ENCODE measurements at regions not wholly inside any gene's neighbourhood (a gene's known extent, or its start where the extent isn't known, plus 50 kb on each side); places are given as distances from the start of the nearest gene placed in this dataset.

DNA sequence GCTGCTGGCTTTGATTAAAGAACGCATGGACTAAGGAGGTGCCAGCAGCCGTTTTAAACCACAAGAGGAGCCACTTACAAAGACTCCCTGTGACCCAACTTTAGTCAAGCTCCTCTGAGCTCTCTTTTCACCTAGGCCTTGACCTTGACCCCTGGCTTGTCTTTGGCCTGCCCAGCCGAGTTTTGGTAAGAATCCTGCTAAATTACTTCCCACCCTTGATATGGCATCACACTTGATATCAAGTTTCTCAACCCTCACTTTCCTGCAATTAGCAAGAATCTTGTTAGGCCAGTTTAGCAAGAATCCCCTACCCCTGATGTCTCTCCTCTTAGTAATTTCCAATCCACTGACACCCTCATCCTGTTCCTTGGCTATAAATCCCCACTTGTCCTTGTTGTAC is 232.8 kb upstream of the SALL1 start:
- H3K27me3 ChIP-seq, result no peaks in the 10 kb centered on the region
- H3K4me1 ChIP-seq (ENCODE audit: control insufficient read depth in 1 of 2, insufficient read depth in 1 of 2, low read depth in 1 of 2, low read length in 1 of 2), result no peaks in the 10 kb centered on the region
- H3K9me3 ChIP-seq, result no peaks in the 10 kb centered on the region
- TF ChIP-seq, protein P1, sequence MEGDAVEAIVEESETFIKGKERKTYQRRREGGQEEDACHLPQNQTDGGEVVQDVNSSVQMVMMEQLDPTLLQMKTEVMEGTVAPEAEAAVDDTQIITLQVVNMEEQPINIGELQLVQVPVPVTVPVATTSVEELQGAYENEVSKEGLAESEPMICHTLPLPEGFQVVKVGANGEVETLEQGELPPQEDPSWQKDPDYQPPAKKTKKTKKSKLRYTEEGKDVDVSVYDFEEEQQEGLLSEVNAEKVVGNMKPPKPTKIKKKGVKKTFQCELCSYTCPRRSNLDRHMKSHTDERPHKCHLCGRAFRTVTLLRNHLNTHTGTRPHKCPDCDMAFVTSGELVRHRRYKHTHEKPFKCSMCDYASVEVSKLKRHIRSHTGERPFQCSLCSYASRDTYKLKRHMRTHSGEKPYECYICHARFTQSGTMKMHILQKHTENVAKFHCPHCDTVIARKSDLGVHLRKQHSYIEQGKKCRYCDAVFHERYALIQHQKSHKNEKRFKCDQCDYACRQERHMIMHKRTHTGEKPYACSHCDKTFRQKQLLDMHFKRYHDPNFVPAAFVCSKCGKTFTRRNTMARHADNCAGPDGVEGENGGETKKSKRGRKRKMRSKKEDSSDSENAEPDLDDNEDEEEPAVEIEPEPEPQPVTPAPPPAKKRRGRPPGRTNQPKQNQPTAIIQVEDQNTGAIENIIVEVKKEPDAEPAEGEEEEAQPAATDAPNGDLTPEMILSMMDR (IDR thresholded peaks at IDR 0.05), result no peak
- no peak overlapping the region for H3K27ac ChIP-seq
- H3K36me3 ChIP-seq, result no peaks in the 10 kb centered on the region
- no peak overlapping the region for H3K4me3 ChIP-seq (ENCODE audit: low read depth in 1 of 2, low read length in 1 of 2)

DNA sequence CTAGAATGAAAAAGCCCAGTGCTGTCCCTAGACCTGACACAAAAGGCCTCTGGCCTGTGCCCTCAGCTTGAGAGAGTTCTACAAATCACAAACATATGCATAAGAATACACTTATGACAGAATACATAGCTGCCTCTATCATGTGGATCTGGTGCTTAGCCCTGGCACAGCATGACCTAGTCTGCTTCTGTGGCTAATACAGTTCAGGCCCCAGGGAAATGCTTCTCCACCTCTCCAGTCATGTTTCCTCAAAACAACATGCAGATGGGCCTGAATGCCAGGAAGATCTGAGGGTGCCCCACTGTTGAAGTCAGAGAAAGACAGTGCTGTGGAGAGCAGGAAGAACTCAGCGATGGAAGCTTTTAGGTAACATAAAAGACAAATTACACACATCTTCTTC is 231.9 kb upstream of the SALL1 start:
- no peaks in the 10 kb centered on the region for H3K9me3 ChIP-seq
- TF ChIP-seq, protein P1 (IDR thresholded peaks at IDR 0.05), result no peak

DNA sequence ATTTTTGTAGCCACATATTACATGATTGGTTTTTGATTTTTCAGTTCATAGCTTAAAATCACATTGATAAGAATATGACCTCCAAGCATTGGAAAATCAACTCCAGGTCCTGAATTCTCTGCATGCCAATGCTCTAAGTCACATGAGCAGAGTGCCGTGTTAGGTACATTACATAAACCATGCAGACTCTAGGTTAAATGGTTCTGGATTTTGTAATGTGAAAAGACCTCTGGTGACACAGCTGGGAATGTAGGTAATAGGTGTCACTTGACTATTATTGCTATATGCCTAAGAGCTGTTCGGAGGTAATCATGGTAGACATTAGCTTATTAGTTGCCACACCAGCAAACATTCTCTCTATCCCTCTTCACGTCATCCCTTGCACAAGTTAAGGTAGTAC is 231.1 kb upstream of the SALL1 start:
- H3K36me3 ChIP-seq, result no peaks in the 10 kb centered on the region
- no peaks in the 10 kb centered on the region for H3K4me1 ChIP-seq (ENCODE audit: control insufficient read depth in 1 of 2, insufficient read depth in 1 of 2, low read depth in 1 of 2, low read length in 1 of 2)
- TF ChIP-seq, protein P1 (IDR thresholded peaks at IDR 0.05), result no peak
- H3K27ac ChIP-seq, result no peak overlapping the region
- no peaks in the 10 kb centered on the region for H3K9me3 ChIP-seq
- H3K4me3 ChIP-seq (ENCODE audit: low read depth in 1 of 2, low read length in 1 of 2), result no peak overlapping the region
- no peaks in the 10 kb centered on the region for H3K27me3 ChIP-seq

More for the DNA sequence above, 231.9 kb upstream of the SALL1 start:
- no peak overlapping the region for H3K4me3 ChIP-seq (ENCODE audit: low read depth in 1 of 2, low read length in 1 of 2)
- H3K27ac ChIP-seq, result no peak overlapping the region
- H3K4me1 ChIP-seq (ENCODE audit: control insufficient read depth in 1 of 2, insufficient read depth in 1 of 2, low read depth in 1 of 2, low read length in 1 of 2), result no peaks in the 10 kb centered on the region
- H3K36me3 ChIP-seq, result no peaks in the 10 kb centered on the region
- H3K27me3 ChIP-seq, result no peaks in the 10 kb centered on the region

DNA sequence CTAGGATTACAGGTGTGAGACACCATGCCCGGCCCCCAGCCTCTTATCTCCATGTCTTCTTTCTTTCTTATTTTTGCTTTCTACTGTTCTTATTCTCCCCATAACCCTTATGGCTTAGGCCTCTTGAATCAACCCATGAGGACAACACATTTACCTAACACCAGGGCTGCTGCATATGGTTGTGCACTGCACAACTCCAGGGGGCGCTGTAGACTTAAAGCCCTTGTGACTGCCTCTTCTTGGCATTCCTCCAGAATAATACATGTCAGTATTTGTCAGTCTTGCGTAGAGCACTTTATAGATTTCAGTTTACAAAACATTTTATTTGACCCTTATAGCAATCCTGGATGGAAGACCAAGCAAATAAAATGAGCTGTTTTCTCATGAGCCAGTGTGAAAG is 225.0 kb upstream of the SALL1 start:
- no peaks in the 10 kb centered on the region for H3K4me1 ChIP-seq (ENCODE audit: control insufficient read depth in 1 of 2, insufficient read depth in 1 of 2, low read depth in 1 of 2, low read length in 1 of 2)
- no peaks in the 10 kb centered on the region for H3K9me3 ChIP-seq
- TF ChIP-seq, protein P1 (IDR thresholded peaks at IDR 0.05), result no peak
- H3K4me3 ChIP-seq (ENCODE audit: low read depth in 1 of 2, low read length in 1 of 2), result no peak overlapping the region
- no peaks in the 10 kb centered on the region for H3K27me3 ChIP-seq
- H3K27ac ChIP-seq, result no peak overlapping the region
- no peaks in the 10 kb centered on the region for H3K36me3 ChIP-seq

DNA sequence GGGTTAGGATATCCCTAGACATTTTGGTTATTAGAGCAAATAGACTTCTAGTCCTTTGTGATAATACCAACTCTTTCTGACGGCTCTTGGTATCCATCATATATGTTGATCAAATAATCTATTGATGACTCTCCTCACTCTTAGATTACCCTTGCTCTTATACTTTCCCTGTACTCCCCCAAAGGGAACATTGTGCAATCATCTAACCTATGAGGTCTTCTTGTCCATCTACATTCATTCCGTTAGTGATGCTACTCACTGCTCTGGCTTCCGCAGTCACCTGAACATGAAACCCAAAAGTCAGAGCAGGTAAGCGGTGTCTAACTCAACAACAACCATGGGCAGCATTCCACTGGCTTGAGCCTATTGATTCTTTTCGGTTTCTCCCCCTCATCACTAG is 223.7 kb upstream of the SALL1 start:
- H3K27me3 ChIP-seq, result no peaks in the 10 kb centered on the region
- H3K36me3 ChIP-seq, result no peaks in the 10 kb centered on the region
- no peaks in the 10 kb centered on the region for H3K9me3 ChIP-seq
- no peaks in the 10 kb centered on the region for H3K4me1 ChIP-seq (ENCODE audit: control insufficient read depth in 1 of 2, insufficient read depth in 1 of 2, low read depth in 1 of 2, low read length in 1 of 2)
- TF ChIP-seq, protein P1 (IDR thresholded peaks at IDR 0.05), result no peak
- H3K27ac ChIP-seq, result no peak overlapping the region
- H3K4me3 ChIP-seq (ENCODE audit: low read depth in 1 of 2, low read length in 1 of 2), result no peak overlapping the region

DNA sequence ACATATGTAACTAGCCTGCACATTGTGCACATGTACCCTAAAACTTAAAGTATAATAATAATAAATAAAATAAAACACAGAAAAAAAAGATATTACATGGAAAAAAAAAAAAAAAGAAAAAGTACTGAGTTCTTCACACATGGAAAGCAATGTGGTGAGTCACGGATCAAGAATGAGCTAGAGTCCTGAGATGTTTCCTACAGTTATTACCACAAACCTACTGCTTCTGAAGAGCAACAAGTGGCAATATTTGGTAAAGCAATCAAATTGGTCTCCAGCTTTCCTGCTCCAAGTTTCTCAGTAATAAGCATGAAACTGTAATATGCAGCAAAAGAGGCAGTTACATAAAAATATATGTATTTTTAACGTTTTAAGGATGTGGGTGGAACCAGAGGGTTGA is 223.3 kb upstream of the SALL1 start:
- no peaks in the 10 kb centered on the region for H3K36me3 ChIP-seq
- H3K9me3 ChIP-seq, result no peaks in the 10 kb centered on the region
- H3K4me1 ChIP-seq (ENCODE audit: control insufficient read depth in 1 of 2, insufficient read depth in 1 of 2, low read depth in 1 of 2, low read length in 1 of 2), result no peaks in the 10 kb centered on the region
- TF ChIP-seq, protein P1 (IDR thresholded peaks at IDR 0.05), result no peak
- no peaks in the 10 kb centered on the region for H3K27me3 ChIP-seq
- no peak overlapping the region for H3K4me3 ChIP-seq (ENCODE audit: low read depth in 1 of 2, low read length in 1 of 2)
- no peak overlapping the region for H3K27ac ChIP-seq
